NCI-H774 (cell line): ENCODE measurements at regions not wholly inside any gene's neighbourhood (a gene's known extent, or its start where the extent isn't known, plus 50 kb on each side); places are given as distances from the start of the nearest gene placed in this dataset.

ENCODE experiments used
- DNase-seq: peaks from one replicate; lab custom pipeline; 2025; lab: John Stamatoyannopoulos, UW

DNA sequence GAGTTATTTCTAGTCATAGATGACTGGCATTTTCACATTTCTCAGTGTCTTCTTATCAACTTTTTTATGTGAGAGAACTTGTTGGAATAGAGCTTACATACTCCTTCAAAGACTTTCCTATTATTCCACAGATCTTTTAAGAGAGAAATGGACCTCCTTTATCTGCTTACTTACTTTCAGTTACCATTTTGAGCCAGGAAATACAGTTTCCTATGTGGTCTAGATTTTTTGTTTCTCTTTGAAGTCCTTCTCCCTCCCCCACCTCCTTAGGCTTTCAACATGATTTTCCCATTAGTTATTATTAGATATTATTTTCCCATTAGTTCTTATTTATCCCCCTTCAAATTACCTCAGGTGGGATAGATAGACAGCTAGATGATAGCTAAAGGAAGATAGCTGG is 289.1 kb upstream of the ITGA1 start:
- no peak for DNase-seq

DNA sequence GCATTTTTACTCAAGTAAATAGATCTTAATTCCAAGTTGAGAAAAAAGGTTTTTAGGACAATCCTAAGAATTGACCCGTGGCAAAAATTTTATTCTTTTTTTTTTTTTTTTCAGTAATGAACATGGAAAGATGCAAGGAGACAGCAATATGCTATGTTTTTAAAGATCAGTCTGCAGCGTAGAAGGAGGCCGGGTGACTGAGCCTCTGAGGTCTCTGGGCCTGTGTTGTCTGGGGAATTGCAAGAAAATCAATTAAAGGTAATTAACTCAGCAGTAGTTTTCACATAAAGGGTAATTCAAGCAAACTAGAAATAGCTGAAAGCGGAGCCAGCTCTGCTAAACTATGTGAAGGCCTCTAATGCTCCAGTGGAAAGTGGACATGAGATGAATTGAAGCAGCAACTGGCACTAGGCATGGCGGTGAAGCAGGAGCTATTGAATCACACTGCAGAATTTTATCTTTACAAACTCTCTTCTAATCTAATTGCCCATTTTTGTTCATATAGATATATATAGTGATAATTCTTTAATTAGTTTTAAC is 285.2 kb upstream of the ITGA1 start:
- DNase-seq = peak; percentile 45

DNA sequence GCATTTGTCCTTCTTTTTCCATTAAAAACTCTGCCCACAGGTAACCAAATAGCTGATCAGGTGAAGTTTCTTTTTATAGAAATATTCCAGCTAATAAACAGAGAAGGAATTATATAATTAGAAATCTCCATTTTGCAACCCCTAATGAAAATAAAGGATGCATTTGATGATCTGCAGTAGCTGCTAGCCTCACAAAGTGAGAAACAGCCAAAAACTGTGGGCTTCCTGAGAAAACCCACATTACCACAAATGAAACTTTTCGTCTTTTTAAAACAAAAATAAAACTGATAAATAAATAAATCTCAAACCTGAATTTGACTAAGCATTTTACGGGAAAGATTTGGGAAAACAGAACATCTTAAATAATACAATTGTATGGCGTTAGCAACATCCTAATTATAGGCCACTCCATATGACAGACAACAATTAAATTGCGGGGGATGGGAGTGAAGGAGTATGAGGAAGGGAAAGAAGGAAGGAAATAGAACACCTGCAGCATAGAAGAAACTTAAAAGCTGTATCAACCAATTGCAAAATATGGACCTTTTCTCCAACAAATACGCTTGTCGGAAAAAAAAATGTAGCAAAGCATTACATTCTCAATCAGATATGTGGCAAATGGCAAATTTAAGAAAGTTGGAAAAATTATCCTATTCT is 283.0 kb upstream of the ITGA1 start:
- DNase-seq = no peak

DNA sequence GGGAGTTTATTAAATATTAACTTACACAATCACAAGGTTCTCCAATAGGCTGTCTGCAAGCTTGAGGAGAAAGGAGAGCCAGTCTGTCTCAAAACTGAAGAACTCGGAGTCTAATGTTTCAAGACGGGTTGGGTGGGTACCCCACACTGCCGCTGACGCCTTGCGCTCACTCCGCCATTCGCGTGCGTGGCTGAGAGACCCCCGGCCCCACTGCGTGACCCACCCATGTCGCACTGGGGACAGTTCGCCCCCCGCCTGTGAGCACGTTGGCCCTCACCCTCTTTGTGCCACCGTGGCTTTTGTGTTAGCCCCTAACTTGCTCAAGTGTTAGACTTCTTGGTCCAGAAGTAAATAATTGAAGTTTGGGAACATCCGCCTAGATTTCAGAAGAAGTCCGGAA is 270.0 kb upstream of the ITGA1 start:
- DNase-seq = no peak

DNA sequence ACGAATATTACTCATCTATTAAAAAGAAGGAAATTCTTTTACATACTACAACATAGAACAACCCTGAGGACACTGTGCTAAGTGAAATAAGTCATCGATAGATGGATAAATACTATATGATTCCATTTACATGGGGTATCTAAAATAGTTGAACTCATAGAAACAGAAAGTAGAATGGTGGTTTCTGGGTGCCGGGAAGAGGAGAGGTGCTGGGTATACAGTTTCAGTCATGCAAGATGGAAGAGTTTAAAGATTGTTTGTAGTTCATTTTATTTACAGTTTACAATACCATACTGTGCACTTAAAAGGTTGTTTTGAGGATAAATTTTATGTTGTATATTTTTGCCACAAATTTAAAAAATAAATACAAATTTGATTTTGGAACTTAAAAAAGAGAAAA is 267.5 kb upstream of the ITGA1 start:
- no peak for DNase-seq

DNA sequence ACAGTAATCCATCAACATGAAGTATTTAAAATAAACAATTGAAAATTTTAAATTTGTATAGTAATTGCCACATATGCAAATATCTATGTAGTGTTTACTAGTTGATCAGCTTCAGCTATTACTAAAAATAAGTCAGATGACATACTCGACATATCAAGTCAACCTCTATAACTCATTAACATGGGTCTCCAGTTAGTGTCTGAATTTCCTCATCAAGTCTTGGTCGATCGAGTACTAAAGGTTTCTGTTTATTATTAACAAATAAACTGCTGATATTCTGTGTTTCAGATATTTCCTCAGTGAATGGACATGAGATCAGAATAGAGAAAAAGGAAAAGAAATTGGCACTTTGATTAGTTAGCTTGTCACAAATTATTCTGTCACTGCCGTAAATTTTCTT is 266.5 kb upstream of the ITGA1 start:
- DNase-seq = no peak

DNA sequence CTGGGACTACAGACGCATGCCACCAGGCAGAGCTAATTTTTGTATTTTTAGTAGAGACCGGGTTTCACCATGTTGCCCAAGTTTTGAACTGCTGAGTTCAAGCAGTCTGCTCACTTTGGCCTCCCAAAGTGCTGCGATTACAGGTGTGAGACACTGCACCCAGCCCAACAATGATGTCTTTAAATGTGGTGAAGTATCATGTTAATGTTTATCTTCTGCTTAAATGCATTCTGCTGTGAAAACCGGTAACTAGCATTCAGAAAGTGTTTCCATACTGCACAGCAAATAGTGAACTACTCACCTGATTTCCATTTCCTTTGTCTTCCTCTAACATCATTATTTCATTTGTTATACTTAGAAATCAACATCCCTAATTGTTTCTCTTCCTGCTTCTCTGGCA is 264.0 kb upstream of the ITGA1 start:
- no peak for DNase-seq

DNA sequence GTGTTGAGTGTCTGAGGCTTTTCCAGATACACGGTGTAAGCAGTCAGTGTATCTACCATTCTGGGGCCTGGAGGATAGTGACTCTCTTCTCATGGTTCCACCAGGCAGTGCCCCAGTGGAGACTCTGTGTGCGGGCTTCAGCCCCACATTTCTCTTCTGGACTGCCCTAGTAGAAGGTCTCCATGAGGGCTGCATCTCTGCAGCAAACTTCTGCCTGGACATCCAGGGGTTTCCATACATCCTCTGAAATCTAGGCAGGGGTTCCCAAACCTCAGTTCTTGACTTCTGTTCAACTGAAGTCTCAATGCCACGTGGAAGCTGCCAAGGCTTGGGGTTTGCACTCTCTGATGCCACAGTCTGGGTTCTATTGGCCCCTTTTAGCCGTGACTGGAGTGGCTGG is 256.6 kb upstream of the ITGA1 start:
- DNase-seq = no peak

DNA sequence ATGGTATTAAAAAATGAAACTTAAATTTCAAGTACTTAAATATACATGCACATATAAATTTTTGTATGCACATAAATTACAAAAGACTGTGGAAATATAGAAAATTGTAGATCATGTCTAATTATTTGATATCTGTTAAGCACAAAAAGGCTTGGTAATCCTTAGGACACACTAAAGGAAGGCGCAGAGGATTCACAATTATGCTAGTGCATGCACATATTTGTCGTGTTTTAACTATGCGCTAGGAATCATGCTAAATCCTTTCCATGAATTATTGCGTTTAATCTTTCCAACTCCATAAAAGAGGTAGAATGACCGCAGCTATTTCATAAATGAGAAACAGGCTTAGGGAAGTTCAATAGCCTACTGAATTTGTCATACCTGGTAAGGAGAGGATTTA is 244.1 kb upstream of the ITGA1 start:
- DNase-seq = no peak

DNA sequence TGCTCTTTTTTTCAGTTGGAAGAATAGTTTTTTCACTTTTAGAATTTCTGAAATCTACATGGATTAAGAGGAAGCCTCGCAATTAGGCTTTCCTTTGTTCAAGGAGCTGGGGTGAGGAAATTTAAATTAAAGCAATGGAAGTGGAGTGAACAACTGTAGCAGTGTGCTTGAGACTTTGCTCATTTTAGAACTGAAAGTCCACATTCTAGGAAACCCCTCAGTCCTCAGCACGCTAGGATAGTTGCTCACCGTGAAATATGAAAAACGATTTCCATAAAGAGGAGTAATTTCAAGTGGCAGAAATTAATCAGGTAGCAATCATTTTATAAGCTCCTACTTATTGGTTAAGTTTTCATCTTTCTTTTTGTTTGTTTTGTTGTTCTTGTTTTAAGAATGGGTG is 243.0 kb upstream of the ITGA1 start:
- DNase-seq = no peak

DNA sequence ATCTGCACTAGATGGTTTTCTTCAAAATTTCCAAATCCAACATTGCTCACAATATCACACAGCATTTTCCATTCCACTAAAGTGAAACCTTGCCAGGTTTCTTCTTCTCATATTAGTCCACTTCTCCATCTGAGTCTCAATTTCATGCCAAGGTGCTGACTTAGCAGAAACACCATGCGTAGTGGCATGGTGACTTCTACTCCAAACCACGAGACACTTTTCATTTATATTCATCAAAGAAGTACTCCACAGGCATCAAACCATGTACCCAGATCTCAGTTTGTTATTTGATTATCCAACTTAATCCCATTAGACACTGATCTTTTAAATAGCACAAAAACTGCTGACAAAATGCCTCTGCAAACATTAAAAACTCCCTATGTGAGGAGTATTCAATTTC is 233.4 kb upstream of the ITGA1 start:
- DNase-seq = no peak

DNA sequence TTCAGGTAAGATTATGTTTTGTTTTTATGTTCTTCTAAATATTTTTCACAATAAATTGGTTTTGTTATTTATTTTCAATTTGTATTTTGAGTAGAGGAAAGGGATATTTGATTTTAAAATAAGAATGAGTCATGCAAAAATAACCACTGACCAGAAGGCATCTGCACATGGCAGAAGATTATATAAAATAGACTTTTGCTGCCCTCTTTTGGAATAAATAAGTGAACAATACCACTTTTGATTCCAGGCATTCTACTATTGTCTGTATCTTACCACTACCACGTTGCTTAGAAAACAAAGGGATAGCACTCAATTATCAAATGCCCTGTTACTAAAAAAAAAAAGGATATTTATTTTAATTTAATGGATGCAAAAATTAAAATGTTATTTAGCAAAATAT is 227.3 kb upstream of the ITGA1 start:
- DNase-seq = peak; percentile 52

DNA sequence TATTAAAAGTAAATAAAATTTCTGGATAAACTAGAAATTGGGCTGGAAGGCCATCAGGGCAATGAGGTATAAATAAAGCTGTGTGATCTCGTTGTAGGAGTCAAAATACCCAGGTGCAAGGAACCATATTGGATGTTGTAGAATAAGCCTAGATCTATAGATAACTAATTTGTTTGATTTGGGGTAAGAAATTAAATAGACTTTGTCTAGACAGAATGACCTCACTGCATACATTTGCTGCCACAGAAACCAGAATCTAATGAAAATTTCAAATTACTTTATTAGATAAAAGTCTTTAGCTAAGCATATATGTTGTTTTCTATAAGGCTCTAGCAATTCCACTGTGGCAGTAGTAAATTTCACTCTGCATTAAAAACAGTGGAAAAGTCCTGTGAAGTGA is 225.2 kb upstream of the ITGA1 start:
- DNase-seq = no peak

DNA sequence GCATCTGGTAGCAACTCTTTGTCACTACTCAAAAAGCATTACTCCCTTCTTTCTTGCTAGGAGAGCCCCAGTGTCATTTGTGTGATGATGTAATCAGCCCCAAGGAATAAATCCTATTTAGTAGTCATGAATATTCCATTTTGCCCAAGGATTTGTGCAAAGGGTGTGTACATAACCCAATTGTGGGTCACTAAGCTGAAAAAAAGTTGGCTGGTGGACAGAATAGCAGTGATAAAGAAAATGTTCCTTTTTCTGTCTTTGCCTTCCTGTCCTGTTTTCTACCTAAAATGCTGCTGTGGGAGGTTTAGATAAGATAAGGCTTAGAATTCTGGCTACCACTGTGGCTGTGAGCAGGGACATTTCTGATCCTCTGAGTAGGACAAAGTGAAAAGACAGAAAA is 223.1 kb upstream of the ITGA1 start:
- no peak for DNase-seq

DNA sequence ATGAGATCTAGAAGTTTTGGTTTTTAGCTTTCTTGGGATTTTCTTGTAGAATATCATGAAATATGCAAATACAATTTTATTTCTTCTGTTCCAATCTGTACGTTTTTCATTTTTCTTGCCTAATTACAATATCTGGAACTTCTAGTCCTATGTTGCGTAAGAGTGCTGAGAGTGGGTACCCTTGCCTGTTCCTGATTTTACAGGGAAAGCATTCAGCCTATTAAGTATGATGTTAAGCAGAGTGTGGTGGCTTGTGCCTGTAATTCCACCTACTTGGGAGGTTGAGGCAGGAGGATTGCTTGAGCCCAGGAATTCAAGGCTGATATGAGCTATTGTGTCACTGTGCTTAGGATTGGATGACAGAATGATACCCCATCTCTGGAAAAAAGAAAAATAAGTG is 210.2 kb upstream of the ITGA1 start:
- DNase-seq = no peak

DNA sequence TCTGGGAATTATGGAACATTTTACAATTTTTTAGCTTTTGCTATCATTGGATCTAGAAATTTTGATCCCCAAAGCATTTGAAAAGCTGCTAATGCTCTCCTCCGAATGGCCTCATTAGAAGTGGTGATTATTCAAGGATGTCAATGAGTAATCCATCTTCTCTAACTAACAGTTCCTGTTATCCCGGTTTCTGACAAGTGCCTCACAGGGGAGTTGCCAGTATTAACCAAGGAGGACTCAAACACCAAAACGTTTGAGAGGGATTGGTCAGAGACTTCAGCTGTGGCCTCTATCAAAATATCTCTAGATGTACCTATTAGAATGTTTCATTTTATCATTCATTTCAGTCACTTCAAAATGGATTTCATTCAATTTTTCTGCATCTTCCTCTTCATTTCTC is 208.3 kb upstream of the ITGA1 start:
- DNase-seq = peak; percentile 51

DNA sequence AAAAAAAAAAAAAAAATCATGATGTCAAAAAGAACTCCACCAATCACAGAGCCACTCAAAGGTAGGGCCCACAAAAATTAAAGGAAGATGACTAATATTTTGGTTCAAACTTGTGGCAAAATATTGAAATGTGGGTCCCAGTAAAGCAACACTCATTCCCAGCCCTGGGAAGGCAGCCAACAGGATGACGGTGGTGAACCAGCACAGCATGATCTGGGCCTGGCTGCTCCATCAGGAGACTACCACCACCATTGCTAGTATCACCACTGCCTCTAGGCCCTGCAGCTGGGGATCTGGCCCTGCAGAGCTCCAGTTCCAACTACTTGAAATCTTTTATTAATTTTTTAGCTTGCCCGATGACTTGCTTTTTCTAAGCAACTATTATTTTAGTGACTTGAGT is 206.8 kb upstream of the ITGA1 start:
- DNase-seq = no peak

DNA sequence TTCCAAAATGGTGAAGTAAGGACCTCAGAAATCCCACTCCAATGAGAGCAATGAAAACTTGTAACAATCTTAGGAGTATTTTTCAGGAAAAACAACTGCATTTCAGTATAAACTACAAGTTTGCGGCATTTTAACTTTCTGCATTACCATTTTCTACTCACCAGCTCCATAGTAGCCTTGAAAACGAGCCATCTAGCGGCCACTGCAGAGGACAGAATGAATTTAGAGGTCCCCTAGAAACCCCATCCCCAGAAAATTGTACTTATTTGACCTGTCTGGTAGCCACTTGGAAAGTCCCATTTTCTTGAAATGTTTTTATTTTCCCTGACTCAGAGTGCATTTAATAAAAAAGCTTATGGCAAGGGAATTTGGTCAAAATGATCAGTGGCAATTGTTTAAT is 205.4 kb upstream of the ITGA1 start:
- no peak for DNase-seq

DNA sequence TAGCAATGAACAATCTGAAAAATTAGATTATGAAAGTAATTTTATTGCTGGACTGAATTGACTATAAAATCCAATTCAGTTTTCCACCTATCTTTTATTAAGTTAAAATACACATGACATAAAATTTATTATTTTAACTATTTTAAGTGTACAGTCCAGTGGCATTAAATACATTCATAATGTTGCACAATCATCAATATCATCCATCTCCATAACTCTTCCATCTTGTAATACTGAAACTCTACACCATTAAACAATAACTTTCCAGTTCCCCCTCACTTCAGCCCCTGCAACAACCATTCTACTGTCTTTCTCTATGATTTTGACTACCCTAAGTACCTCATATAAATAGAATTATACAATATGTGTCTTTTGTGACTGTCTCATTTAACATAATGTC is 200.6 kb upstream of the ITGA1 start:
- no peak for DNase-seq

DNA sequence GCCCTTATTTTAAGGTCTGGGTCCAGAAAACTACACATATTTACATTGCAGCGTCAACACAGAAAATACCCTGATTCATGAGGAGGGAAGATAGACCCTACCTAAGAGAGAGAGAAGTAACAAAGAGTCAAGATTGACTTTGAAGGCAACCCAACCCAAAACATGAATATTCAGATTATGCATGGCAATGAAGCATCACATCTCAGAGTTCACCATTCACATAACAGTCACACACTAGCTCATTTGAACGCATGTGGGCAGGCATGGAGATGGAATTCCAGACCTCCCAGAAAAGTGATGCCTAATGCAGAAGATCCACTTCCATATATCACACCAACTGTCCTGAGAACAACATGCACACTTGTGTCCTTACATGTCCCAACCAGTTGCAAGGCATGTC is 190.1 kb upstream of the ITGA1 start:
- DNase-seq = no peak

DNA sequence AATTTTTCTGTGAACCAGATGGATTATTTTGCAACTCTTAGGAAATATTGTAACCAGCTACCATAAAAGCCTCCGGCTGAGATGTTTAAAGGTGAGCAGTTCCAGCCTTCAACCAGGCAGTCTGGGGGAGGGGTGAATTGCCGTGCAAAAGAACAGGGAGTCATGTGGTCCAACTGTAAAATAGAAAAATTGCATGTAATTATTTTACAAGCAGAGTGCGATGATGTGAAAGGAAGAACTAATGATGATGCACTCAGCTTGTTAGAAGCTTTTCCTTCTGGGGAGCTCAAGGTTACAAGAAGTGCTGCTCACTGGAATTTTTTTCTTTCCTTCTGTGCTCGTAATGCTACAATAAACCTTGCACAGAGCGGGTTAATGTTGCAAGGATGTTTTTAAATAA is 188.7 kb upstream of the ITGA1 start:
- DNase-seq = no peak

DNA sequence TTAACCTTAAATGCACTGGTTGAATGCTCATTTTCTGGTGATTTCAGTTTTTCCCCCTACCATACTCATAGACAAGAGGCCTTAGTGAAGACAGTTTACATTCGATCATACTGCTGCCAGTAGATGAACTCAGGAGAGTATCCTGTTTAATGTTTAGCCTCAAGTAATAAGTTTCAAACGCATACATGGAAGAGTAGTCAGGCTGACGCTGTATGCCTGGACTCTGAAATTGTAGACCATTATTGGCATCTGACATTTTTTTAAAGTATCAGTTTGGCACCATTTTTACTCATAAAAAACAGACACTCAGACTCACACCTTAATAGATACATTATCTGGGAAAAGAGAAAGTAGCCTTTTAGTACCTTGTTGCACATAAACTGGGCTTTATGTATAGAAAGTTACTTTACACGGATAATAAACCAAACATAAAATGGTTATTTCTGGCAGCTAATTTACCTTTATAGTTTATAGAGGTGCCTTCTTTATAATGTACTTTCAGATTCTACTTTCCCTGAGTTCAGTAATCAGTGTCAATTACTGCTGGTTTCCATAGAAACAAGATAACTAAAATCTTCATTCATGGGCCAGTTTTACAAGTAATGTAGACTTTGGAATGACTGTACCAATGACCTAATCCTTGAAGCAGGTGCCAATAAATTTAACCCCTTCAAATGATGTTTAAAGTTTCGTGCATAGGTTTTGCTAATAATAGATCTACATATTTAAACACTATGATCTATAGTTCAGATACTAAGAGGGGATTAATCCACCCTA is 183.8 kb upstream of the ITGA1 start:
- DNase-seq = no peak
